Activated CD8-positive, alpha-beta memory T cell treated with anti-CD3 and anti-CD28 coated beads for 36 hours (primary cell): ENCODE measurements at regions not wholly inside any gene's neighbourhood (a gene's known extent, or its start where the extent isn't known, plus 50 kb on each side); places are given as distances from the start of the nearest gene placed in this dataset.

Experiments
- CTCF ChIA-PET: fragments of 350-600 bp; sonication (Branson Sonifier 250); formaldehyde crosslinking; loops from one replicate; lab custom pipeline; 2021; ENCODE audit warnings: antibody characterized with exemption; lab: Charles Lee
- POLR2A ChIA-PET: fragments of 350-600 bp; sonication (Branson Sonifier 250); formaldehyde crosslinking; loops from one replicate; lab custom pipeline; 2021; ENCODE audit warnings: antibody characterized with exemption; lab: Charles Lee

GRCh38 chr12:72082986-72083820 lies 144.6 kb downstream of the TPH2 start:
- POLR2A ChIA-PET, result no interaction called here
- CTCF ChIA-PET, result no interaction called here

DNA sequence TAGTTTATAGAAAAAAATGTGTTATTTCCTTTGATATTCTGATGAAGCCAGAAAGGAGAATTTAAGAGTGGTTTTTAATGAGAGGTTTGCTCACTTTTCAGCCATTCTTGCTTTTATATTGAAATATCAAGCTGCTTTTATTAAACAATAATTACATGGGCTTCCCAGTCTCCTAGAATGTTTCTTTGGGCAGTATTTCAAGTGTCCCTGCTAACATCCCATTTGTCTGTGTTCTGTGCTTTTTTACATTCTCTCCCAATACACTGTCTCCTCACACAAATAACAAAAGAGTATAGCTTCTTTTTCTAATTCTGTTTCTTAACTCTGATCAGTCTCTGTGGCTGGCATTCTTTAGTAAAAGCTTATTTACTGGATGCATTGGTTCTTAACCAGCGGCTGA lies 145.4 kb downstream of the TPH2 start:
- ChIA-PET CTCF (no interaction called here), POLR2A (no interaction called here)

GRCh38 chr12:72084880-72085279 lies 146.2 kb downstream of the TPH2 start:
- CTCF ChIA-PET, result no interaction called here
- POLR2A ChIA-PET, result no interaction called here

GRCh38 chr12:72089678-72090077 lies 151.0 kb downstream of the TPH2 start:
- POLR2A ChIA-PET, result no interaction called here
- CTCF ChIA-PET, result no interaction called here

DNA sequence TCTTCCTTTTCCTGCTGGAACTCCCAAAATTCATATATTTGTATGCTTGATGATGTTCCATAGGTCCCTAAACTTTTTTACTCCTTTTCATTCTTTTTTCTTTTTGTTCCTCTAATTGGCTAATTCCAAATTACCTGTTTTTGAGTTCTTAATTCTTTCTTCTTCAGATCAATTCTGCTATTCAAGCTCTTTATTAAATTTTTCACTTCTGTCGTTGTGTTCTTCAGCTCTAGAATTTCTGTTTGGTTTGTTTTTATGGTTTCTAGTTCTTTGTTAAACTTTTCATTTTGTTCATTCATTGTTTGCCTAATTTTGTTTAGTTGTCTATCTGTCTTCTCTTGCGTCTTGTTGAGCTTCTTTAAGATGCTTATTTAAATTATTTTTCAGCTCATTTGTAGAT lies 154.8 kb downstream of the TPH2 start:
- ChIA-PET POLR2A (no interaction called here), CTCF (no interaction called here)

DNA sequence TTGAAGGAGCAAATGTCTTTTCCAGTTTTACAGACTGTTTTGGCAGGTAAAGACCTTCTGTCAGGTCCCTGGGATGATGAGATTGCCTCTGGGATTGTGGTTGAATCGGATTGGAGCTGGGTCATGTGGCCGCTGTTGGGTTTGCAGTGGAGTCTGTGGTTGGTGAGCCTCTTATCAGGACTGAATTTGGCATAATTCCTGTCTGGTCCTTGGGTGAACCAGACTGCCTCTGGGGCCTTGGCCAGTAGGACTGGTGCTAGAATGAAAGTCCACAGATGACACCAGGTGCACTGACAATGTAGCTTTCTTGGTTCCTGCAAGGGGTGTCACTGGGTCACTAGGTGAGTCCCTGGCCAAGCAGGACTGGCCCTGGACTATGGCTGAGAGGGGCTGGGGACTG lies 155.3 kb downstream of the TPH2 start:
- POLR2A ChIA-PET, result no interaction called here
- CTCF ChIA-PET, result no interaction called here

GRCh38 chr12:72094490-72094889 lies 155.8 kb downstream of the TPH2 start:
- POLR2A ChIA-PET, result no interaction called here
- CTCF ChIA-PET, result no interaction called here

- CTCF ChIA-PET, result no interaction called here
- POLR2A ChIA-PET, result no interaction called here
Measured at GRCh38 chr12:72095025-72095424, 156.4 kb downstream of the TPH2 start.

DNA sequence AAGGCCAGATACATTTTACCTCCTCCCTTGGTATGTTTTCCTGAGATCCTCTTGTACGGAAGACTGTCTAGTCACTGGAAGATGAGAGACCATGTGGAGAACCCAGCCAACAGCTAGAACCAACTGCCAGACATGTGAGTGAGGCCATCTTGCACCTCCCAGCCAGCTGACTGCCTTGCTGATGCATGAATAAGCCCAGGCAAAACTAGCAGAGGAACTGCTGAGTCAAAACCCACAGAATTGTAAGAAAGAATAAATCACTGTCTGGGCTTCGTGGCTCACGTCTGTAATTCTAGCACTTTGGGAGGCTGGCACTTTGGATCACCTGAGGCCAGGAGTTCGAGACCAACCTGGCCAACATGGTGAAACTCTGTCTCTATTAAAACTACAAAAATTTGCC lies 160.0 kb downstream of the TPH2 start:
- POLR2A ChIA-PET, result no interaction called here
- CTCF ChIA-PET, result no interaction called here

- ChIA-PET CTCF (no interaction called here), POLR2A (no interaction called here)
Measured at GRCh38 chr12:72100854-72101253, 162.2 kb downstream of the TPH2 start.

DNA sequence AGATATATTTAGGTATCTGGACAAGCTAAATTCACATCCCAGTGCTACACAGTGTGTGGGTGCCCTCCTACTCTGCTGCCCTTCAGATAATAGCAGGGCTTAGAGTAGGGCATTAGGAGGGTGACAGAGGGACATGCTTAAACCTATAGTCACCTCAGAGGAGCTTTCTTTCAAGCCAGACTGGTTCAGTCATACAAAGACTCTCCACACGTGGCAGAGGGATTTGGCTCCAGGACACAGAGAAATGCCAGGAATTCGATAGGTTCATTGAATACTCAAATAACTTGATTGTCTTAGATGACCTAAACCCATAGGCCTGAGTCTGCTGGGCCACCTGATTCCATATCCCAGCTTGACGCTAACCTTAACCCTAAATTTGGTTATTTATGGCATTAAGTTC lies 163.5 kb downstream of the TPH2 start:
- CTCF ChIA-PET, result no interaction called here
- POLR2A ChIA-PET, result no interaction called here

DNA sequence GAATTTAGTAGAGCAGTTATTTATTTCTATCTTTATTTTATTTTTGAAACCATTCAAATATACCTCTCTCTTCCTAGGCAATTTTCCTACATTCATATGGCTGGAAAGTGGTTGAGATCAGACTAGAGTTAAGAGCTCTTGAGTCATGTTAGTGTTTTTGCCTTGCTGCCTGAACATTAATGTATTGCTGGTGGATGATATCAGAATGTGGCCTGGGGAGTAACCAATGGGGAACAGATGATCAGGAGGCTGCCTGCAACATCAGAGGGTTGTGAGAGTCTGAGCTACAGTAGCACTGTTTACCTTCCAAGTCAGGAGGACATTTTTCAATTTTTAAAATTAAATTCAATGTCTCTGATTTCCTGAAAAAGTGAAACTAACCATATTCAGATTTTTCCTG lies 166.3 kb upstream of the TRHDE start:
- ChIA-PET CTCF (no interaction called here), POLR2A (no interaction called here)

DNA sequence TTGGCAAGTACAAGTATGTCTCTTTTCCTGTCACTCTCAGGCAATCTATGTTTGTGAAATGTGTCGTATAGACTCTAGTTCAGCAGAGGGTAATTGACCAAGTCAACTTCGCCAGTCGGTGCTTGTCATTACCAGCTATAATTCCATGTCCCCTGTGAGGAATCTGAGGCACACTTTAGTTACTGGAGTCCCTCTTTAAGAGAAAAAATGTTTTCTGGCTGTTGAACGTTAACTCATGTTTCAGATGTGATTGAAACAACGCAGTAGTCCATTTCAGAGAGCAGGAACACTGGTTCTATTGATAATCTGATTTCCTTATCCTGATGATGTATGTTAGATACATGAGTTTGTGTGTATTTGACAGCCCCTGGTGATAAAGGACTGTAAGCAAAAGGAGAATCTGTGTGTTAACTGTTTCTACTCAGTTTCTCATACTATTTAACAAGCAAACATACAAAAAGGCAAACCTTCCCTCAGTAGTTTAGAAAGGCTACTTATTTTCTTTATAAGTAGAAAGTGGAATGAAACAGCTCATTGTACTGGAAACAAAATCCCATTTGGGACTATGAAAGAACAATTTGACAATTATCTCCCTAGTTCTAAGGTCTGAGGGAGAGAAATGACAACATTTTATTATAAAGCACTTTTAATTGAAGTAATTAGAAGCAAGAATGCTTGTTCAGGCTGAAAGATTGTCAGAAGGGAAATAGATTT lies 161.1 kb upstream of the TRHDE start:
- POLR2A ChIA-PET, result no interaction called here
- CTCF ChIA-PET, result no interaction called here

DNA sequence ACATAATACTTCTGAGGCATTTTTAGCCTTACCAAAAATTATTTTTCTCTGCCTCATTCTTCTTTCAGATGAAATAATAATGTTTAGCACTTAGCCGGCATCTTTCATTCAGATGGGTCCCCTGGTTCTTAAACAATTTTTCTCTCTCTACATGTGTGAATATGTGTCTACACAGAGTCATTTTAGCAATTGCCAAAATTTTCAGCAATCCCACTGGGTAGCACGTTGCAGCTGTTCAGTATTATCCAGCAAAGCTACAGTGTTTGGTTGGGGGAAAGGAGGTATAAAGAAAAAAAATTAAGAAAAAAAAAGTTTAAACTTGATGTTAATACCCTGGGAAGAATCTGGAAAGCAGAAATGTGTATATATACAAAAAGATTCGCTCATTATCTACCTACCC lies 160.5 kb upstream of the TRHDE start:
- POLR2A ChIA-PET, result no interaction called here
- CTCF ChIA-PET, result no interaction called here

DNA sequence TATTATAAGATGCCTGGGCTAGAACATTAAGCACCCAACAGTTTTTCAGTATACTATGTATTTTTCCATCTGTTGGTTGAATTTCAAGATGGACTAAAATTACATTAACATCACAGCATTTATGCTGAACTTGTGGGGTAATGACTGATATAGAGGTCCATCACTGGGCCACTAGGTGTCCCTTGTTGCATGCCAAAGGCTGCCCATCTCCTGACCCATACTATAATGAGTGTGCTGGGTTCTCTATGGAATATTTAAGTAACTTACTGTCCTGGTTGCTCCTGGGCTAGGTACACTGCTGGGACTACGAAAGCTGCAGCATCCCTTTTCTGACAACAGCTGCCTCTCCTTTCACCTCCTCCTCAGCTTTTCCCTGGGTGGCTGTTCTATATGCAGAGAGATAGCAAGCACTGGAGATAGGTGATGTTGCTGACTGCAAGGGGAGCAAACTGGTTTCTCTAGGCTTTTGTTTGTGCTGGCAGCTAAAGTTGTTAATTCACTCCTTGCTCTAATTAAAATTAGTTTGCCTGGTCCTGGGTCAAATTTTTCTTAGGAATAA lies 138.6 kb upstream of the TRHDE start:
- CTCF ChIA-PET, result no interaction called here
- POLR2A ChIA-PET, result no interaction called here

DNA sequence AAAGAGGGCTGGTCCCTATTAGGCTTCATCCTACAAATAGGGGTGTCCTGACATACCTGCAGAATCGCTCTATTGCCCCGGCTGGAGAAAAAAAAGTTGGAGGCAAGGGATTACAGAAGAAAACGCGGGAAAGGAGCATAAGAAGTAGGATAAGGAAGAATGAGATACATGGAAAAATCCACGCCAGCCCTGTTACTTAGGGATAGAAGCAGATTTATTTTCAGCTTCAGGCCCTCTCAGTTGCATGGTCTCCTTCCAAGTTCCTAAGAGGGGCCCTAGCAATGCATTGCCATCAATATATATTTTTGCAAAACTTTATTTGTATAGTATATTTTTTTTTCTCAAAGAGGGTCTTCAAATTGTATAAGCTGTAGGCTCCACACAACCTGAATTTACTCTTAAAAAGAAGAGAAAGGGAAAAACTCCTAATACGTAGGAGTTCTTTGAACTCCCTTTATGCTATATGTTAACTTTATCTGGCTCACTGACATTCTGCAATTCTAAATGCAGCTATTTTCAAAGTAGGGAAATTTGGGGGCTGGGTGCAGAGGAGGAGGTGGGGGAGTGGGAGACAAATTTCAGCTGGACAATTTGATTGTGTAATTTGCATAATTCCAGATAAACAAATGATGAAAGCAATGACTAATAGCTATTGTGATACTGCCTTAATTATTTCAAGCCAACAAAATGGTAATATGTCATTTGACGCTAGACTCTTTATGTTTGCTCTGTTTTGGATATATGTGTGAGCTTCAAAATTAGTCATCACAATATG lies 137.7 kb upstream of the TRHDE start:
- POLR2A ChIA-PET, result no interaction called here
- CTCF ChIA-PET, result no interaction called here

GRCh38 chr12:72135021-72135301 lies 137.2 kb upstream of the TRHDE start:
- ChIA-PET POLR2A (no interaction called here), CTCF (no interaction called here)

DNA sequence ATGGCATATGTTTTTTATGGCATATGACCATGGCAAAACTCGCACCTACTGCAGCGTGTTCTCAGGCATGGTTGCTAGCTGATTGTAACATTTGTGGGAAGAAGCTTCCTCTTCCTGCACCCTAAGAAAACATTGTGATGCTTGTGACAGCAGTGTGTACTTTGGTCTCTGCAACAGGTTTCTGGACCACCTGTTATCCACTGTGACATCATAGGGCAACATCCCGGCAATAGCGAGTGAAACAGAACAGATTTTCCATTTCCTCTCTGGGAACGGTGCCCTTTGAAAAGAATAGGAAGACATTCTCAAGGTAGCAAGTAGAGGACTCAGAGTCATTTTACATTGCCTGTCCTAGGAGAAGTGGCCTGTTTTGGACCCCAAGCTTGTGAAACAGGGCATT lies 135.4 kb upstream of the TRHDE start:
- CTCF ChIA-PET, result no interaction called here
- POLR2A ChIA-PET, result no interaction called here

DNA sequence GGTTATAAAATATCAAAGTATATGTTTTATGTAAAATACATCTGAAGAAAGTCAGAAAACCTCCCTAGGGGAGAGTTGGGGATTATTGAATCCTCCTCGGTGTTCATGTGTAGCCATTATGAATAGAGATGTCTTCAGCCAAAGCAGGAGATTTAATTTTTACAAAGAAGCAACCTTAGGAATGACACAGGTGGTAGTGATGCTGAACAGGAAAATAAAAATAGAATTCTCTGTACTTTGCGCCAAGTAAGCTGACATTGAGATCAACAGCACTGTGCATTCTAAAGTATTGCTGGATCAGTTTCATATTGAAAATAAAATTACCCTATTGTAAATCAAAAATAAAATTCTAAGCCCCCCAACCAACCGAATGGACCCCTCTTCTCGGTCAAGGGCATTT lies 132.8 kb upstream of the TRHDE start:
- CTCF ChIA-PET, result no interaction called here
- POLR2A ChIA-PET, result no interaction called here

- ChIA-PET CTCF (no interaction called here), POLR2A (no interaction called here)
Measured at GRCh38 chr12:72141381-72141780, 130.8 kb upstream of the TRHDE start.

DNA sequence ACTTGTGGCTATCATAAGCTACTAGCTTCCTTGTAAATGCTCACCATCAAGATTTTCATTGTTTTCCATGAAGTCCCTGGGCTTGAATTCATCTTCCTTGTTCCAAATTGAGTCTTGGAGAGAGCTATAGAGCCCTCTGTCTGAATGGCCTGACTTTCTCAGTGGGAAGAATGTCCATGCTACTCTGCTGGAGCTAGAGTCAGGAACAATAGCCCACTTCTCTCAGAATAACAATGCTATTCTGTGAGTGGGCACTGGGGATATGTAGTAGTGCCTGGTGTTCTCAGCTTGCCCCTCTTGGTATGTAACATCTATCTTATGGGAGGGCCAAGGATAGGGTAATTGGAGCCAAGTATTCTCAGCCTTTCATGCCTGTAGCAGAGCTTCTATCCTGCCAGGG lies 127.6 kb upstream of the TRHDE start:
- POLR2A ChIA-PET, result no interaction called here

More for the DNA sequence above, 127.6 kb upstream of the TRHDE start:
- CTCF ChIA-PET, result no interaction called here
